ENCODE measurements at regions not wholly inside any gene's neighbourhood (a gene's known extent, or its start where the extent isn't known, plus 50 kb on each side); places are given as distances from the start of the nearest gene placed in this dataset.

DNA sequence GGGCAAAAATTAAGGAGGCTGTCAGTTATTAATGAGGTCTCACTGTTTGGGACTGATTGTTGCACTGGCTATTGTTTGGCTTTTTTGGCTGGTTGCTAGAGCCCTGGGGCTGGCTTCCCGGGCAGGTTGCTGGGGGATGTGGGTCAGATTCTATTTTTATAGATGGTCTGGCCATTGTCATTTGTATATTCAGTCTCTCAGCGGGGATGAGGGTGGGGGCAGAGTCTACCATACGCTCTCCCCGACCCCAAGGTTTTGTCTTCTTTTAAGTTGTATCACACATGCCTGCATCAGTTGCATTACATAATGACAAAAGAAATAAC, 84.3 kb upstream of the GRB10 start:
- no peak for TF ChIP-seq CTCF (IDR thresholded peaks at IDR 0.05)
- no peak for TF ChIP-seq POLR2AphosphoS5 (IDR thresholded peaks at IDR 0.05)
- no peak for TF ChIP-seq POLR2A (IDR thresholded peaks at IDR 0.05)

Measured in breast epithelium (tissue), 3 donors.